ENCODE measurements at regions not wholly inside any gene's neighbourhood (a gene's known extent, or its start where the extent isn't known, plus 50 kb on each side); places are given as distances from the start of the nearest gene placed in this dataset.

- H3K9me3 ChIP-seq (ENCODE audit: low read depth, low read length, poor library complexity, severe bottlenecking), result no peaks in the 10 kb centered on the region
- H3K36me3 ChIP-seq (ENCODE audit: insufficient read depth, low read length, poor library complexity, severe bottlenecking), result no peaks in the 10 kb centered on the region
- ChIA-PET CTCF (no interaction called here), POLR2A (ENCODE audit: low non-redundant PET) (no interaction called here)
- no peak overlapping the region for H3K27ac ChIP-seq (ENCODE audit: low read depth, low read length, poor library complexity, severe bottlenecking)
- BruUV-seq (replicated peaks), result no TSS peak
- intact Hi-C loops (cut with micrococcal nuclease; ENCODE audit: unreplicated experiment), result no loop called here
- DNase-seq (ENCODE audit: low spot score), result no peak
- no peak for TF ChIP-seq CTCF (conservative IDR thresholded peaks at IDR 0.05; ENCODE audit: low read depth, low read length)
- no peak for TF ChIP-seq EZH2 (IDR thresholded peaks at IDR 0.05; ENCODE audit: borderline replicate concordance, low read depth, low read length, poor library complexity, severe bottlenecking)
- no peak overlapping the region for H3K4me3 ChIP-seq (ENCODE audit: low read depth, low read length, poor library complexity, severe bottlenecking)
- H3K4me1 ChIP-seq (ENCODE audit: insufficient read depth, low read length, poor library complexity, severe bottlenecking), result peaks cover 3% of the 10 kb centered on the region
- H3K27me3 ChIP-seq (replicated peaks; ENCODE audit: insufficient read depth, low read depth, low read length, poor library complexity), result peaks cover 23% of the 10 kb centered on the region
Measured at GRCh38 chr10:14382531-14382930, 51.8 kb upstream of the FRMD4A start.

- TF ChIP-seq EZH2 (IDR thresholded peaks at IDR 0.05; ENCODE audit: borderline replicate concordance, low read depth, low read length, poor library complexity, severe bottlenecking) (no peak), CTCF (conservative IDR thresholded peaks at IDR 0.05; ENCODE audit: low read depth, low read length) (no peak)
- Histone ChIP-seq H3K4me1 (ENCODE audit: insufficient read depth, low read length, poor library complexity, severe bottlenecking) (peaks cover 3% of the 10 kb centered on the region), H3K9me3 (ENCODE audit: low read depth, low read length, poor library complexity, severe bottlenecking) (no peaks in the 10 kb centered on the region), H3K27me3 (replicated peaks; ENCODE audit: insufficient read depth, low read depth, low read length, poor library complexity) (peaks cover 23% of the 10 kb centered on the region), H3K4me3 (ENCODE audit: low read depth, low read length, poor library complexity, severe bottlenecking) (no peak overlapping the region), H3K27ac (ENCODE audit: low read depth, low read length, poor library complexity, severe bottlenecking) (no peak overlapping the region), H3K36me3 (ENCODE audit: insufficient read depth, low read length, poor library complexity, severe bottlenecking) (no peaks in the 10 kb centered on the region)
- ChIA-PET POLR2A (ENCODE audit: low non-redundant PET) (no interaction called here), CTCF (no interaction called here)
- DNase-seq (ENCODE audit: low spot score), result no peak
- BruUV-seq (replicated peaks), result no TSS peak
- intact Hi-C loops (cut with micrococcal nuclease; ENCODE audit: unreplicated experiment), result no loop called here
Measured at GRCh38 chr10:14382022-14382421, 51.3 kb upstream of the FRMD4A start.

DNA sequence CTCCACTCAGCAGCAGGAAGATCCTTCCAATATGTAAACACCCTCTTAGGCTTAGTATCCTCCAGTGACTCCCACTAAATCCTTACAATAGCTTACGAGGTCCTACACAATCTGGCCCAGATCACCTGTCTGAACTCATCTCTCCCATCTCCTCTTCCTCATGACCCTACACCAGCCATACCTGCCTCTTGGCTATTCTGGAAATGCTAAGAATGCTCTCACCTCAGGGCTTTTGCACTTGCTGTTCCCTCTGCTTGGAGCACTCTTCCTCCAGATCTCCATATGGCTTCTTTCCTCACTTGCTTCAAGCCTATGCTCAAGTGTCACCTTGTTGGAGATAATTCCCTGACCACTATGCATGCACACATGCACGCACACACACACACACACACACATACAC, 50.8 kb upstream of the FRMD4A start:
- no TSS peak for BruUV-seq (replicated peaks)
- no peaks in the 10 kb centered on the region for H3K36me3 ChIP-seq (ENCODE audit: insufficient read depth, low read length, poor library complexity, severe bottlenecking)
- DNase-seq (ENCODE audit: low spot score), result no peak
- H3K27ac ChIP-seq (ENCODE audit: low read depth, low read length, poor library complexity, severe bottlenecking), result no peak overlapping the region
- peaks cover 23% of the 10 kb centered on the region for H3K27me3 ChIP-seq (replicated peaks; ENCODE audit: insufficient read depth, low read depth, low read length, poor library complexity)
- no peaks in the 10 kb centered on the region for H3K9me3 ChIP-seq (ENCODE audit: low read depth, low read length, poor library complexity, severe bottlenecking)
- POLR2A ChIA-PET (ENCODE audit: low non-redundant PET), result no interaction called here
- CTCF ChIA-PET, result no interaction called here
- no peak overlapping the region for H3K4me3 ChIP-seq (ENCODE audit: low read depth, low read length, poor library complexity, severe bottlenecking)
- TF ChIP-seq CTCF (conservative IDR thresholded peaks at IDR 0.05; ENCODE audit: low read depth, low read length) (no peak), EZH2 (IDR thresholded peaks at IDR 0.05; ENCODE audit: borderline replicate concordance, low read depth, low read length, poor library complexity, severe bottlenecking) (no peak)
- H3K4me1 ChIP-seq (ENCODE audit: insufficient read depth, low read length, poor library complexity, severe bottlenecking), result peaks cover 3% of the 10 kb centered on the region
- intact Hi-C loops (cut with micrococcal nuclease; ENCODE audit: unreplicated experiment), result no loop called here

Data from A673 (cell line).